Fibroblast of lung (primary cell): ENCODE measurements at regions not wholly inside any gene's neighbourhood (a gene's known extent, or its start where the extent isn't known, plus 50 kb on each side); places are given as distances from the start of the nearest gene placed in this dataset.

Source experiments
- DNase-seq, 2 donors: peaks; one replicate each; pipeline versions ENCODE4 v3.0.0 to v3.0.0-alpha.2; 2010; ENCODE audit warnings: low read depth in 2 of 2
- H2AFZ ChIP-seq: 2 replicates; pipeline ENCODE4 v1.5.1; 2012; ENCODE audit warnings: low read length, control low read depth, inconsistent platforms
- H3K27ac ChIP-seq: 2 replicates; pipeline ENCODE4 v1.5.1; 2011; ENCODE audit warnings: low read length, control low read depth; ENCODE audit not compliant: insufficient read depth
- H3K27me3 ChIP-seq: 2 replicates; pipeline ENCODE4 v1.5.1; 2011; ENCODE audit warnings: mild to moderate bottlenecking, low read length; ENCODE audit not compliant: control insufficient read depth, insufficient read depth
- H3K36me3 ChIP-seq: 2 replicates; pipeline ENCODE4 v1.5.1; 2011; ENCODE audit warnings: low read length; ENCODE audit not compliant: control insufficient read depth, insufficient read depth
- H3K4me1 ChIP-seq: 2 replicates; pipeline ENCODE4 v1.5.1; 2011; ENCODE audit warnings: low read length; ENCODE audit not compliant: control insufficient read depth, insufficient read depth; ENCODE audit errors: extremely low read depth
- H3K4me2 ChIP-seq: 2 replicates; pipeline ENCODE4 v1.5.1; 2011; ENCODE audit warnings: low read length, control low read depth; ENCODE audit not compliant: insufficient read depth; ENCODE audit errors: extremely low read depth
- H3K4me3 ChIP-seq, 4 experiments: fragments of 200-600 bp in 1 of 4; sonication (generic) in 1 of 4; replicated peaks in 1 of 4; 2 replicates each; pipeline ENCODE4 v1.5.1; 2011 to 2016; ENCODE audit warnings: low read length in 4 of 4, low read depth in 3 of 4, mild to moderate bottlenecking in 3 of 4, control low read depth in 2 of 4, inconsistent platforms in 1 of 4, mixed read lengths in 1 of 4; ENCODE audit not compliant: insufficient read depth in 1 of 4; ENCODE audit errors: control extremely low read depth in 1 of 4
- H3K79me2 ChIP-seq: 2 replicates; pipeline ENCODE4 v1.5.1; 2012; ENCODE audit warnings: mild to moderate bottlenecking, low read length, inconsistent platforms; ENCODE audit not compliant: control insufficient read depth, insufficient read depth
- H3K9ac ChIP-seq: 2 replicates; pipeline ENCODE4 v1.5.1; 2011; ENCODE audit warnings: mild to moderate bottlenecking, low read length, control low read depth; ENCODE audit not compliant: insufficient read depth
- H3K9me3 ChIP-seq: 2 replicates; pipeline ENCODE4 v1.5.1; 2012; ENCODE audit warnings: low read depth, low read length; ENCODE audit not compliant: control insufficient read depth, insufficient read depth
- H4K20me1 ChIP-seq: 2 replicates; pipeline ENCODE4 v1.5.1; 2011; ENCODE audit warnings: low read length; ENCODE audit not compliant: control insufficient read depth, insufficient read depth; ENCODE audit errors: extremely low read depth
- EZH2 ChIP-seq: IDR thresholded peaks from 2 replicates; pipeline ENCODE4 v1.5.1; 2012; ENCODE audit warnings: low read length, control low read depth, mild to moderate bottlenecking; ENCODE audit errors: missing control alignments
- TF ChIP-seq, protein P1 (sequence below), 2 donors: IDR thresholded peaks in 1 of 2; conservative IDR thresholded peaks in 1 of 2; 1 replicate in 1 of 2; 2 replicates in 1 of 2; pipeline ENCODE4 v1.5.1; 2011 to 2012; ENCODE audit warnings: low read length in 2 of 2, control low read depth in 1 of 2, inconsistent platforms in 1 of 2, low read depth in 1 of 2, mild to moderate bottlenecking in 1 of 2

DNA sequence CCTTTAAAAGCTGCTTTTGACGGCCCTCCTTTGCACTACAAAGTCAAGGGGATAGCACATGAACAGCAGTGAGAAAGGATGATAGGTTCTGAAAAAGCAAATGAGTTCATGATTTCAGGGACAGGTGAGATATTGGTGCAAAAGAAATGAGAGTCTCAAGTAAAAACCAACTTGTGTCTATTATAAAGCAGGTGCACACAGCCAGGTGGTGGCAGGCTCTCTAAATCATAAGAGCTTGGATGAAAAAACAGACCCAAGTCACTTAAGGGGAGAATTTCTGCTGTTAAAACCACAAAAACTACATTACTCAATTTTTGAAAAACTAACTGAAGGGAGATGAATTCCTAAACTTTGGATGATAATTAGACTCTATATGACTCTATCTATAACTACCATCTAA, 201.5 kb downstream of the SP3 start:
- Histone ChIP-seq H3K4me2 (no peak overlapping the region), H3K27ac (no peak overlapping the region), H2AFZ (no peak overlapping the region), H3K9ac (no peak overlapping the region), H3K79me2 (no peaks in the 10 kb centered on the region), H3K36me3 (no peaks in the 10 kb centered on the region), H3K27me3 (no peaks in the 10 kb centered on the region), H3K4me1 (no peaks in the 10 kb centered on the region), H3K9me3 (no peaks in the 10 kb centered on the region), H4K20me1 (no peaks in the 10 kb centered on the region), H3K4me3 (no peak overlapping the region)
- no peak for DNase-seq
- no peak for TF ChIP-seq EZH2
- TF ChIP-seq, protein P1, sequence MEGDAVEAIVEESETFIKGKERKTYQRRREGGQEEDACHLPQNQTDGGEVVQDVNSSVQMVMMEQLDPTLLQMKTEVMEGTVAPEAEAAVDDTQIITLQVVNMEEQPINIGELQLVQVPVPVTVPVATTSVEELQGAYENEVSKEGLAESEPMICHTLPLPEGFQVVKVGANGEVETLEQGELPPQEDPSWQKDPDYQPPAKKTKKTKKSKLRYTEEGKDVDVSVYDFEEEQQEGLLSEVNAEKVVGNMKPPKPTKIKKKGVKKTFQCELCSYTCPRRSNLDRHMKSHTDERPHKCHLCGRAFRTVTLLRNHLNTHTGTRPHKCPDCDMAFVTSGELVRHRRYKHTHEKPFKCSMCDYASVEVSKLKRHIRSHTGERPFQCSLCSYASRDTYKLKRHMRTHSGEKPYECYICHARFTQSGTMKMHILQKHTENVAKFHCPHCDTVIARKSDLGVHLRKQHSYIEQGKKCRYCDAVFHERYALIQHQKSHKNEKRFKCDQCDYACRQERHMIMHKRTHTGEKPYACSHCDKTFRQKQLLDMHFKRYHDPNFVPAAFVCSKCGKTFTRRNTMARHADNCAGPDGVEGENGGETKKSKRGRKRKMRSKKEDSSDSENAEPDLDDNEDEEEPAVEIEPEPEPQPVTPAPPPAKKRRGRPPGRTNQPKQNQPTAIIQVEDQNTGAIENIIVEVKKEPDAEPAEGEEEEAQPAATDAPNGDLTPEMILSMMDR (conservative IDR thresholded peaks at IDR 0.05 in 1 of 2, IDR thresholded peaks at IDR 0.05 in 1 of 2; ENCODE audit: low read depth in 1 of 2, low read length in 2 of 2), result no peak

- H3K9ac ChIP-seq, result no peak overlapping the region
- no peak overlapping the region for H3K4me3 ChIP-seq
- H3K27ac ChIP-seq, result no peak overlapping the region
- no peaks in the 10 kb centered on the region for H3K36me3 ChIP-seq
- DNase-seq, result no peak
- H3K4me2 ChIP-seq, result no peak overlapping the region
- no peaks in the 10 kb centered on the region for H3K9me3 ChIP-seq
- TF ChIP-seq, protein P1 (conservative IDR thresholded peaks at IDR 0.05 in 1 of 2, IDR thresholded peaks at IDR 0.05 in 1 of 2; ENCODE audit: low read depth in 1 of 2, low read length in 2 of 2), result no peak
- no peak for TF ChIP-seq EZH2
- no peaks in the 10 kb centered on the region for H3K27me3 ChIP-seq
- H2AFZ ChIP-seq, result no peak overlapping the region
- no peaks in the 10 kb centered on the region for H4K20me1 ChIP-seq
- H3K4me1 ChIP-seq, result no peaks in the 10 kb centered on the region
- H3K79me2 ChIP-seq, result no peaks in the 10 kb centered on the region
These were observed 201.1 kb downstream of the SP3 start for GRCh38 chr2:173764094-173764493.

- TF ChIP-seq, protein P1 (conservative IDR thresholded peaks at IDR 0.05 in 1 of 2, IDR thresholded peaks at IDR 0.05 in 1 of 2; ENCODE audit: low read depth in 1 of 2, low read length in 2 of 2), result no peak
- TF ChIP-seq EZH2, result no peak
- H2AFZ ChIP-seq, result no peak overlapping the region
- DNase-seq, result no peak
These were observed 198.5 kb downstream of the SP3 start for GRCh38 chr2:173766537-173767289.

More at GRCh38 chr2:173766537-173767289, 198.5 kb downstream of the SP3 start:
- Histone ChIP-seq H3K27ac (no peak overlapping the region), H4K20me1 (no peaks in the 10 kb centered on the region), H3K36me3 (no peaks in the 10 kb centered on the region), H3K9me3 (no peaks in the 10 kb centered on the region), H3K9ac (no peak overlapping the region), H3K4me1 (no peaks in the 10 kb centered on the region), H3K79me2 (no peaks in the 10 kb centered on the region), H3K27me3 (peaks cover under 1% of the 10 kb centered on the region), H3K4me2 (no peak overlapping the region), H3K4me3 (no peak overlapping the region)
